ENCODE measurements at regions not wholly inside any gene's neighbourhood (a gene's known extent, or its start where the extent isn't known, plus 50 kb on each side); places are given as distances from the start of the nearest gene placed in this dataset.

DNA sequence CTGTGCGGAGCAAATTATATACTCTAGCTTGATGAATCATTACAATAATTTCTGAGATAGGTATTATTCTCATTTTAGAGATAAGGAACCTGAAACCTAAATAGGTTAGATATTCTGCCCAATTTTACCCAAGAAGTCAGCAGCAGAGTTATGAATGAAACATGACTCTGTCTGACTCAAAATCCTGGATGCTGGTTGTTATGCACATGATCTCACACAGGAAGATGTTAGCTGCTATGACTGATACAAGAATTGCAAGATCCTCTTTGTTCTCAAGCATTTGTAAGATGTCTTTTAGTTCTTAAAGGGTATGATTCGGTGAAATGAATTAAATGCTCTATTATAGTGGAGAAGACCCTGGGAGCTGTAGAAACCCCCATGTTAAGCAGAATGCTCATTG lies 447.8 kb downstream of the KIF2B start:
- Histone ChIP-seq H4K8ac (ENCODE audit: low read depth in 2 of 2, low read length in 2 of 2) (no peak overlapping the region), H2AK5ac (ENCODE audit: low read depth, low read length) (no peak overlapping the region), H3K79me1 (ENCODE audit: low read depth in 1 of 2, low read length in 2 of 2) (no peaks in the 10 kb centered on the region), H4K91ac (ENCODE audit: insufficient read depth, low read depth, low read length) (no peak overlapping the region), H3K4ac (ENCODE audit: low read depth, low read length) (no peak overlapping the region), H3K27ac (ENCODE audit: insufficient read depth, low read length) (no peak overlapping the region), H3K27me3 (ENCODE audit: control insufficient read depth, insufficient read depth, low read length) (no peaks in the 10 kb centered on the region), H3K4me2 (ENCODE audit: low read depth, low read length) (no peak overlapping the region), H3K18ac (ENCODE audit: low read depth, low read length) (no peak overlapping the region), H2BK15ac (ENCODE audit: low read depth, low read length) (no peak overlapping the region), H3K36me3 (ENCODE audit: control insufficient read depth, insufficient read depth, low read length) (no peaks in the 10 kb centered on the region), H2BK5ac (ENCODE audit: low read depth, low read length, poor library complexity, severe bottlenecking) (no peak overlapping the region), H3K56ac (ENCODE audit: extremely low read depth, insufficient read depth, low read length) (no peak overlapping the region), H3K9ac (ENCODE audit: low read depth, low read length) (no peak overlapping the region), H2BK20ac (ENCODE audit: low read depth, low read length) (no peak overlapping the region), H4K20me1 (ENCODE audit: insufficient read depth, low read length) (no peaks in the 10 kb centered on the region), H3K9me1 (ENCODE audit: insufficient read depth, low read length) (no peaks in the 10 kb centered on the region), H3K4me3 (ENCODE audit: insufficient read depth, low read depth, low read length) (no peak overlapping the region), H3K9me3 (ENCODE audit: control insufficient read depth, insufficient read depth, low read length) (peaks cover 7% of the 10 kb centered on the region), H2AK9ac (replicated peaks; ENCODE audit: low read depth, low read length, poor library complexity) (no peak overlapping the region), H4K5ac (ENCODE audit: low read depth, low read length) (no peak overlapping the region), H3K23ac (ENCODE audit: low read depth, low read length) (no peak overlapping the region), H3K14ac (replicated peaks; ENCODE audit: low read depth, low read length) (no peak overlapping the region), H2BK120ac (ENCODE audit: low read depth, low read length) (no peak overlapping the region), H2AFZ (replicated peaks; ENCODE audit: low read length, poor library complexity) (no peak overlapping the region), H3K4me1 (ENCODE audit: control insufficient read depth, insufficient read depth, low read length) (no peaks in the 10 kb centered on the region)
- ATAC-seq (ENCODE audit: low read depth) (no peak), DNase-seq (no peak)
- no peak for TF ChIP-seq ELK1 (IDR thresholded peaks at IDR 0.05; ENCODE audit: borderline replicate concordance, low read depth, low read length)
- TF ChIP-seq RFX5 (IDR thresholded peaks at IDR 0.05; ENCODE audit: low read depth, low read length), result no peak
- TF ChIP-seq MXI1 (IDR thresholded peaks at IDR 0.05; ENCODE audit: borderline replicate concordance, low read depth, low read length), result no peak
- no peak for TF ChIP-seq FOS (IDR thresholded peaks at IDR 0.05; ENCODE audit: low read depth, low read length)
- no peak for TF ChIP-seq SMC3 (IDR thresholded peaks at IDR 0.05; ENCODE audit: low read depth, low read length)
- no peak for TF ChIP-seq CTCF (conservative IDR thresholded peaks at IDR 0.05; ENCODE audit: low read depth, low read length)
- no peak for TF ChIP-seq POLR2A (IDR thresholded peaks at IDR 0.05; ENCODE audit: low read depth, low read length)
- TF ChIP-seq MAFK (IDR thresholded peaks at IDR 0.05; ENCODE audit: low read depth, low read length), result no peak
- no peak for TF ChIP-seq BHLHE40 (IDR thresholded peaks at IDR 0.05; ENCODE audit: low read depth, low read length)
- no peak for TF ChIP-seq RCOR1 (IDR thresholded peaks at IDR 0.05; ENCODE audit: insufficient replicate concordance, low read length)
- no peak for TF ChIP-seq NFE2L2 (IDR thresholded peaks at IDR 0.05; ENCODE audit: low read depth, low read length)
- TF ChIP-seq CHD1 (IDR thresholded peaks at IDR 0.05; ENCODE audit: low read depth, low read length), result no peak
- TF ChIP-seq RAD21 (IDR thresholded peaks at IDR 0.05; ENCODE audit: low read length), result no peak
- no peak for TF ChIP-seq MAZ (IDR thresholded peaks at IDR 0.05; ENCODE audit: borderline replicate concordance, low read depth, low read length)
- TF ChIP-seq CEBPB (IDR thresholded peaks at IDR 0.05; ENCODE audit: low read depth, low read length), result no peak
- TF ChIP-seq USF2 (IDR thresholded peaks at IDR 0.05; ENCODE audit: low read depth, low read length), result no peak
- in situ Hi-C loops (cut with MboI; ENCODE audit: low sequenced_read_pairs), result no loop called here
- no CpG with 5 or more reads among the region's 2 CpGs for WGBS, 2 experiments (ENCODE audit: extremely low coverage in 2 of 2, insufficient read length in 1 of 2)
- dilution Hi-C loops (cut with HindIII; ENCODE audit: low sequenced_read_pairs, unreplicated experiment), result no loop called here
- POLR2A ChIA-PET (ENCODE audit: unreplicated experiment), result no interaction called here
- CTCF ChIA-PET, result no interaction called here
- no TSS peak for BruUV-seq (replicated peaks)
- intact Hi-C loops (cut with micrococcal nuclease), result no loop called here

Measured in IMR-90 (cell line).